Limb (tissue), 2 donors: ENCODE measurements at regions not wholly inside any gene's neighbourhood (a gene's known extent, or its start where the extent isn't known, plus 50 kb on each side); places are given as distances from the start of the nearest gene placed in this dataset.

Experiments used
- DNase-seq, 2 donors: peaks; one replicate each; pipeline ENCODE4 v3.0.0-alpha.2; 2016; ENCODE audit errors: extremely low spot score in 2 of 2

DNA sequence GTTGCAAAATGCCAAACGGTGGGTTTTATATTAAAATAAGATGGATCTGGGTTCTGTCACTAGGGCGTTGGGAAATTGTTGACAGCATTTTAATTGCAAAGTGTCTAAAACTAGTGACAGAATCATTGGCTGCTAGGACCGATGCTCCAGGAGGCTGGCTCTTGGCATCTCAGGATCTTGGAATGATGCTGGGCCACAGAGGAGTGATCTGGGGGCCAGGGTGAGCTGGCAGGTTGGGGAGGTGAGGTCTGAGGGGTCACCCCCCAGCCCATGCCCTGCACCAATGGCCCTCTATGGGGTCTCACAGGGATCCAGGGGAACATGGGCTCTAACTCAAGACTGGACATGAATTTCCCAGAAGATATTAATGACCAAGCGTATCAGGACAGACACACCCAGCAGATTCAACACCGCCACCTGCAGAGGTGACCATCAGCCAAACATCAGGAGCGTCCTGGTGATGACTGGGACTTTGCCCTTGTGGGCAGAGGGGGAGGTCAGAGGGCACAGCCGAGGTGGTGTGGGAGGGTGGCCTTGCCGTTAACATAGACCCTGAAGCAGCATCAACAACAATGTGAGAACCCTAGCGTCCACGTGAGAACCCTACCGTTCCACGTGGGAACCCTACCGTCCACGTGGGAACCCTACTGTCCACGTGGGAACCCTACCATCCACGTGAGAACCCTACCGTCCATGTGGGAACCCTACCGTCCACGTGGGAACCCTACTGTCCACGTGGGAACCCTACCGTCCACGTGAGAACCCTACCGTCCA is 89.0 kb upstream of the PPP2R2D start:
- DNase-seq: no peak

DNA sequence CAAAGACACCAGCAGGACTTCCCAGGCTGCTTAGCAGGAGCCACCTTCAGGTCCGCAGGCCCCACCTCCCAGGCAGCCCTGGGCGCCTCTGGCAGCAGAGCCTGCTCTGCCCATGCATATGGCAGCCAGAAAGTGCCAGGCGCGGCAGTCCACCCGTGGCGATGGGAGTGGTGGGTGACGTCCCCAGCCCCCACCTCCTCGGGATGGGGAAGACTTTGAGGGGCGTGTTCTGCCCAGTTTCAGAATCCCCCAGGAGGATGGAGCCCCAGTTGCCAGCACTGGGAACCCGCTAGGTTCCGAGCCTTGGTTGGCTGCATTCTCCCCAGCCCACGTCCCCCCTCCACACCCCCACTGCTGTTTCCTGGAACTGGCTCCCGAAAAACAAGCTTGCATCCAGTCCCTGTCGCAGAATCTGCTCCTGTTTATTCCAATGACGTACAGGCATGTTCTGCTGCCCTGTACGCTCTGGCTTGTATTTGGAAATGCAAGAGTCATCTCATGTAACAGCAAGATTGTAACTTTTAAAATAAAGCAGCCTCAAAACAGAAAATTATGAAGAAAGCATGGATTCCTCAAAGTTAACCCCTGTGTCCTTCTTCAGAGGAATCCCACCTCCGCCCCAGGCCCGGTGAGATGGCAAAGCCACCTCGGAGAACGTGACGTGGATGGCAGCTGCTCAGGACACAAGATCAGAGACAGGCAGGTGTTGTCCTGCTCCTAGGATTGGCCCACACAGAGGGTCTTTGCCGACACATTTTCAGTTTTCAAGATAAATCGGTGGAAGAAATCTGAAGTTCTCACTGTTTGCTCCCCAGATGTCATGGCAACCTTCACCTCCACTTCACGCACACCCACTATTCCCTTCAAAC is 87.8 kb upstream of the PPP2R2D start:
- no peak for DNase-seq

DNA sequence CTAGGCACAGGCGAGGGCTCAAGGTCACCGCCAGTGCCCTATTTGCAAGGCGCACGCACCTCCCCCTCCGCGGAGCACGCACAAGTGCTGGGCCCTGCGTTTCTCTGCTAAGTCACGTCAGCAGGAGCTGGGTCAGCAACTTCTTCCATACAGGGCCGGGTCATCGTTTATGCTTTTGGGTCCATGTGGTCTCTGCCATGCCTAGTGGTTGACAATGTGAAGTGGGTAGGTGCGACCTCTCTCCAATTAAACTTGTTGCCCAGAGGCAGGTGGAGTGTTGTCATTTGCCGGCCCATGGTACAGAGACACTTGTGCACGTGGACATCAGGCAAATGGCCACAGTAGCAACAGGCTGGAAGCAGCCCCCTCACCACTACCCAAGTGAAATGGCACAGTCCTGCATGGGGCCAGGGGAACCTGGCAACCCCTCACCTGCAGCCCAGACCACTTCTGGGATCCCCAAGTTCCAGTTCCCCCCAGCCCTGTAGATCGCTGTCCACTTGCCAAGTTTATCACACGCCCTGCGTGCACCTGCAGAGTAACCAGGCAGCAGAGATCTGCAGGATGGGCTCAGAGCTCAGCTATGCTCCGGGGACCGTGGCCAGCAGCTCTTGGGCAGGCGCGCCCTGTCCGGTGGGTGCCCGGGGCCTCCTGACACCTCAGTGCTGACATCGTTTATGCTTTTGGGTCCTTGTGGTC is 86.1 kb upstream of the PPP2R2D start:
- DNase-seq: no peak

DNA sequence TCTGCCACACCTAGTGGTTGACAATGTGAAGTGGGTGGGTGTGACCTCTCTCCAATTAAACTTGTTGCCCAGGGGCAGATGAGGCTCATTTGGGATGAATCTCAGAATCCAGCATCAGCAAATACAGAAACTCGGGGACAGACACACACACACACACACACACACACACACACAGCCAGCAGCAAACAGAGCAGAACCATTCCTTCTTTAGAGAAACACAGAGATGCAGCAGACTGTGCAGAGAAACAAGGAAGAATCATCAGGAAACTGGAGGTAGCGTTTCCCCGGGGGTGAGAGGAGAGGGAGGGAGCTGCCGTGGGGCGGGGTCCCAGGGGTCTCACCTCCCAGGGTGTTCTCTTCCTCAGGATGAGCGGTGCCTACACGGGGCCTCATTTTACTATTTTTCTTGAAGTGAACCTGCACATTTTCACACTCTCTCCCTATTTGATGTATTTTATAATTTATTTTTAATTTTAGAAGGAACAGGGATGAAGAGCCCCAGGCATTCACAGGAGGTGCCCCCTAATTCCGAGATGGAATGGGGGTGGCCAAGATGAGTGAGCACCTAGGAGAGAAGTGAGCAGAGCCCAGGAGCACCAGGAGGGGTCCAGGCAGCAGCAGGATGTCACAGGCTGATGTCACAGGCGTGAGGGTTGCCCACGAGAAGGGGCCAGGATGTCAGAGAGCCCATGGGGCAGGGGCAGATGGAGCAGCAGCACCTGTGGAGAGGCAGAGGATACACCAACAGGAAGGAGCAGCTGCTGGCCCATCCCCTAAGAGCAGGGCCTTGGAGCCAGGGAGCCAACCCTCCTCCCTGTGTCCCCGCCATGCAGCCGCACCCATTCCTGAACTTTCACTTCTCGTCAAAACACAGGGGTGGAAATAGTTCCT is 85.3 kb upstream of the PPP2R2D start:
- DNase-seq: no peak

DNA sequence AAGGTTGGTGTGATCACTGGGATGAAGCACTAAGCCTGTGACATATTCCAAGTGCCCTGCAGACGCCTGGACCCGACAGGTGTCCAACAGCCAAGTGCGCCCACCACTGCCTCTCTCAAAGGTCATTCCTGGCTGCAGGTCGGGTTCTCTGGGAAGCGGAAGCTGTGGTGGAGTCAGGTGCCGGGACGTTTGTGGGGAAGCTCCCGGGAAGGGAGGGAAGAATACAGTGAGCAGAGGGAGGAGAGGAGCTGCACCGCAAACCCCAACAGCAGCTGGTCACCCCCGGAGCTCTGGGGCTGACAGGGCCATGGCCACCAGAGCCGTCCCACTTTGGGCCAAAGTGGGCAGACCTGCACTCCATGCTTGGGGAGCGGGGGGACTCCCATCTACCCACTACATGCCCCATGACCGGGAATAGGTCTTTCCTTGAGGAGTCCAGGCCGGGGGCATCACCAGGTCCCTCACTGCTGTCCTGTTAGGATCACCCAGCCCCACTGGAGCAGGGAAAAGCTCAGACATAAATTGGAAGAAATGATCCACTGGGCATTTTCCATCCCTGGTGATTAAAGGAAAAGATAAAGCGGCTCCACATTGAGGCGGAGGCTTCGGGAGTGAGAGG is 84.5 kb upstream of the PPP2R2D start:
- no peak for DNase-seq

DNA sequence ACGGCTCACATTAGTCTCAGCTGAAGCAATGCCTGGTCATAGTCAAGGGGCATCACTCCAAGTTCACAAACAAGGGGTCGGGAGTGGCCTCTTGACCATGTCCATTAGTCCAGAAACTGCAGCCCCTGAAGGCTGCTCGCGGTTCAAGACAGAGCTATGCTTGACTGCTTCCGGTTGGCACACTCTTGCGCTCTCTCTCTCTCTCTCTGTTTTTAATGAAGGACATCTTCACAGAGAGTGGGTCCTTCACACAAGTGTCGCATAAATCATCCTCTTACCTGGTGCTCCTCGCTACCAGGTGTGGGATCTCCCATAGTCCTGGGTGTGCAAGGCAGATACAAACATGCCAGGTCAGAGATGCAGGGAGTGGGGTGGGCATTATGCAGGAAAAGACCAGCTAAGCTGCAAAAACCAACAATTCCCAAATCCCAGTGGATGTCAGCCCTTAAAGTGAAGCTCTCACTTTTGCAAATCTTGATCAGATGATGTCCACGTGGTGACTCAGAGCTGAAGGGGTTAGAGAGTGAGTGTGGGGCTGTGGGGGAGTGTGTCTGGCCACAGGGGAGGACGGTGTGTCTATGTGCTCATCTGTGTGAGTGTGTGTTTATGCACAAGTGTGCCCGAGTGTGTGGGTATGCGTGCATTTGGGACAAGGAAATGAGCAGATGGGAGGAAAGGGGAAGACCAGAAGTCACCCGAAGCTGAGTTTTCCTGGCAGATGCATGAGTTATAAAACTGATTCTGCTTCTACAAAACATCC is 83.7 kb upstream of the PPP2R2D start:
- DNase-seq: no peak

DNA sequence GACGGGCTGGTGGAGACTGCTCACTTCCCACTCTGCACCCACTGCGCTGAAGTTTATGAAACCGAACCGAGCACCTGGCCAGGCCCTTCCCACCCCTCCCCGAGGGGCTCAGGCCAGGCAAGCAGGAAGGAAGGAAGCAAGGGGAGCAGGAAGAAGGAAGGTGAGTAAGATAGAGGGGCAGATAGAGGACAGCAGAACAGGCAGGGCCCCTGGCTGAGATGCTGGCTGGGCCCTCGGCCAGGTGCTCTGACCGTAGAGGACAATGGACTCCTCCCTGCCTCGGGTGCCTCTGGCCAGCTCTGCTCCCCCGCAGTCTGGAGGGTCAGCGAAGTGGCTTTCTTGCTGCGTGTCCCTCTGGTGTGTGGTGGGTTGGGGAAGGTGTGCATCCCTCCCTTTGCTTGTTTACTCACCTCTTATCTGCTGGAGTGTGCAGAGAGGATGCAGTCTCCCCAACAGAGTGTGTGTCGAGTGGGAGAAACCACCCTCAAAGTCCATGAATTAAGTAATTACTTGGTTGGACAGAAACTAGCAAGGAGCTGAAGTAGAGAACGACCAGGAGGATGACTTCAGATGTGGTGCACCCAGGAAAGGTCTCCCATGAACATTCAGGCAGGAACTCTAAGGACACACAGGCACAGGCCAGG is 82.8 kb upstream of the PPP2R2D start:
- DNase-seq: no peak

DNA sequence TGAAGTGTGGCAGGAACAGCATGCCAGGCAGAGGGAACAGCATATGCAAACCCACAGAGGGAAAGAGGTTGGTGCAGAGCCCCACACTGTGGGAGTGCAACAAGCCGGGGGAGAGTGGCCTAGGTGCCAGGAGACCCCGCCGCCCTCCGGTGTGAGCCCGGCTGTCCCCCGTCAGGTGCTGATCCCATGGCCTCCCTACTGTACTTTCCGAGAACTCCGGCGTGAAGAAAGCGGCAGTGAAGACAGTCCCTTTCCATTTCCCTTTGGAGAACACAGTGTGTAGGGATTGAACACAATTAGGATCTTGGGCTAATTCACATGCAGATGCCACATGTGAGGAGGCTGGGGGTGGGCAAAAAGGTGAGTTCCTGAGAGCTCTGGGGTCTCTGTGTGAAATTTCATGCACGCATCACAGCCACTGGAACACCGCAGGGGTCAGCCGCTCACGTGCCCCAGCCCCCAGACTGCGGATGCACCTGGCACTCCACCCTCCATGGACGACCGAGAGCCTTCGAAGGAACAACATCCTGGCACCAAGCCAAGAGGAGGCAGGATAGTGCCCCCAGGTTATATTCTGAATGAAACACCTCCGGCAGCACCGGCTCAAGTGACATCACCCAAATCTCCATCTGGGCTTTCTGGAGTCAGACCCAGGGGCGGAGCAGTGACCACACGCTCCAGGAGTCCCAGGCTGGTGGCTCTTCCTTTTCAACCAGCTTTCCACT is 82.1 kb upstream of the PPP2R2D start:
- peak in 1 of 2 donors; percentile 18 for DNase-seq

DNA sequence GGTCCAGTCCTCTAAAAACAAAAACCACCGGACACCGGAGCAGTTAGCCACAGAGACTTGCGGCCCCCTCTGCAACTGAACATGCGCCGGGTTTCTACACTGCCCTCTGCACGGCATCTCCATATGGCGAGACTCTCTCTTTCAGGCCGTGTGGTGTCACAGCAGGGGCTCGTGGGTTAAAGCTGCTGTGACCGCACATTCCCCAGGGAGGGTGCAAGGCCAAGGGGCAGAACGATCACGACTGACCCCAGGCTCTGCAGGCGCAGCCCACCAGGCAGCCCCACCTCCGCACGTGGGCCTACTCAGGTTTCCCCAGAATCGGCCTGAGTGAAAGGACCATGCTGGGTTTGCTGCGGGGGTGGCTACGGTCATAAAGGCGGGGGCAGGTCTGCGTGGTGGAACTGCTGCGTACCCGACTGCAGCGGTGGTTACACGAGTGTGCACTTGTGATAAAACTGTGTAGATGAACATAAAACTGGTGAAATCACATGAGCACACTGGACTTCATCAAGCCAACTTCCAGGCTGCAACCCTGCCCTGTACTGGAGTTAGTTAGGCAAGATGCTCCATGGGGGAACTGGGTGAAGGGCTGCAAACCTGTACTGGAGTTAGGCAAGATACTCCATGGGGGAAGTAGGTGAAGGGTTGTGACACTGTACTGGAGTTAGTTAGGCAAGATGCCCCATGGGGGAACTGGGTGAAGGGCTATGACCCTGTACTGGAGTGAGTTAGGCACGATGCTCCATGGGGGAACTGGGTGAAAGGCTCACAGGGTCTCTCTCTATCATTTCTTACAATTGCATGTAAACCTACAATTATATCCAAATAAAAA is 81.4 kb upstream of the PPP2R2D start:
- DNase-seq: peak in 1 of 2 donors; percentile 18

DNA sequence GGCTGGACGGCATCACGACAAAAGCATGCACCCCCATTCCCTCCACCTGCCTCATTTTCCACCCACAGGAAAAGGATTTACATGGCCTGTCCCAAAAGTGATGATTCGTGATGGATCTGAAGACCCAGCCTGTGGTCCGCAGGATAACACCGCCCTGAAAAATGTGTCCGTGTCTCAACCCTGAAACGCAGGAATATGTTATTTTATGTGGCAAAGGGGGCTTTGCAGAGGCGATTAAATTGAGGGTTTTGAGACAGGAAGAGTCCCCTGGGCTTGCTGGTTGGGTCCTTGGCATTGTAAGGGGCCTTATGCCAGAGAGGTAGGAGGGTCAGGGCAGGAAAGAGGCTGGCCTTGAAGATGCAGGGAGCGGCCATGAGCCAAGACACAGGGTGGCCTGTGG is 80.2 kb upstream of the PPP2R2D start:
- DNase-seq: no peak

DNA sequence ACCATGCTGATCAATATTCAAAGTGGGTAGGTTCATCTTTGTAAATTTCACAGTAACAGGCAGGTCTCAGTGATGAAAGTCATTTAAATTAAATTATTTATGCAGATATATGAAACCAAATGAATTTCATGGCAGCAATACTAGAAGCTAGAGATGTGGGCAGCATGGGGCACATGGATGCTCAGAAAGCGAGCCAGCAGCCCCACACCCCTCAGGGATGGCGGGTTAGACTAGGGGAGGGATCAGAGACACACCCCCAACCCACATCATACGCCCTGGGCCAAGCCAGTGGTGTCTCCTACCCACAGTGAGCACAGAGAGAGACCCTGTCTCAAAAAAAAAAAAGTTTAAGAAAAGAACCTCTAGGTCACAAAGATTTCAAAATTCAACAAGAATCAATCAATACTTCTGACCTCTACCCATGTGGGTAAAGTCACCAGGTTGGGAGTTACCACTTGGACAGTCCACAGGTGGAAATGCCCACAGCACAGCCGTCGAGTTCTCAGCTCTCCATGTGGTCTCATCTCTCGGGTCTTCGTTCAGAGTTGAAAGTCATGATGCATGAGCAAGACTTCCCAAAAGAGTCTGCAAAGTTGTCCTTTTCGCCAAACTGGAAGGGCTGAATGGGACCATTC is 79.3 kb upstream of the PPP2R2D start:
- DNase-seq: no peak

DNA sequence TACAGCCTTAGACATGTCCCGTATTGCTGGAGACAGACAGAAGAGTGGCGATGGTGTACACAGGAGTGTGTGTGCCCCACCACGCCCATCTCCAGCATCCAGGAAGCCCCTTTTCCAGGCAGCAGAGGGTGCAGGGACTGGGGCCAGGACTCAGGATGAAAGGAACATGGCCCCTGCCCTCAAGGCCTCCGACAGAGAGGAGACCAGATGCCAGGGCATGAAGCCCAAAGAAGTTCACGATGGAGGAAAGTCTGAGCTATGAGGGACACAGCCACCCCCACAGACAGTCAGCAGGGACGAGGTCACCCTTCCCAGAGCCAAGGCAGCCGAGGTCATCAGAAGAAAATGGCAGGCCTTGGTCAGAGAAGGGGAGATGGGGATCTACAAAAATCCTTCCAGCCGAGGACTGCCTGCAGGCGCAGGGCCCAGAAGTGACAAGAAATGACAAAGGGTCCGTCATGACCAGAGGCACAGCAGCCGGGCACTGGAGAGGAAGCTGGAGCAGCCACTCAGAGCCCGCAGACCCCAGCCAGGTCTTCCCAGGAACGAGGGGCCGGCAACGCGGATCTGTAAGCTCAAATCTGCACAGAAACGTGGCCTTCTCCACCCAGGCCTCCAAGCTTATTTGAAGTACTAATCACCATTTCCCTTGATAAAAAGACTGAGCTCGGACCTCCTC is 78.7 kb upstream of the PPP2R2D start:
- peak in 1 of 2 donors; percentile 19 for DNase-seq

DNA sequence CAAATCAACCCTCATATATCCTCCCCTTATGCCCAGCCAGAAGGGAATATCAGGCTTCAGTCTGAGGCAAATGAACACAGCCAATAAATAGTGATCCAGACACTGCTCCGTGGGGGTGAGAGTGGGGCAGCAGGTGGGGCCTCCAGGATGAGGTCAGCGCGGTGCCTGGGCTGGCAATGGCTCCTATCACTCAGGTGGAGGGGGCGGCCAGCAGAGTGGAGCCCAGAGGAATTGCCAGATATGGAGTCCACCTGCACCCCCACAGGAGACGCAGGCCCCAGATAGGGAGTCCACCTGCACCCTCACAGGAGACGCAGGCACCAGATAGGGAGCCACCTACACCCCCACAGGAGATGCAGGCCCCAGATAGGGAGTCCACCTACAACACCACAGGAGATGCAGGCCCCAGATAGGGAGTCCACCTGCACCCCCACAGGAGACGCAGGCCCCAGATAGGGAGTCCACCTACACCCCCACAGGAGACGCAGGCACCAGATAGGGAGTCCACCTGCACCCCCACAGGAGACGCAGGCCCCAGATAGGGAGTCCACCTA is 78.0 kb upstream of the PPP2R2D start:
- peak in 1 of 2 donors; percentile 14 for DNase-seq

DNA sequence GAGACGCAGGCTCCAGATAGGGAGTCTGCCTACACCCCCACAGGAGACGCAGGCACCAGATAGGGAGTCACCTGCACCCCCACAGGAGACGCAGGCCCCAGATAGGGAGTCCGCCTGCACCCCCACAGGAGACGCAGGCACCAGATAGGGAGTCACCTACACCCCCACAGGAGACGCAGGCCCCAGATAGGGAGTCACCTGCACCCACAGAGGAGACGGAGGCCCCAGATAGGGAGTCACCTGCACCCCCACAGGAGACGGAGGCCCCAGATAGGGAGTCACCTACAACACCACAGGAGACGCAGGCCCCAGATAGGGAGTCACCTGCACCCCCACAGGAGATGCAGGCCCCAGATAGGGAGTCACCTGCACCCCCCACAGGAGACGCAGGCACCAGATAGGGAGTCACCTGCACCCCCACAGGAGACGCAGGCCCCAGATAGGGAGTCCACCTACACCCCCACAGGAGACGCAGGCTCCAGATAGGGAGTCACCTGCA is 77.2 kb upstream of the PPP2R2D start:
- peak in 1 of 2 donors; percentile 21 for DNase-seq

DNA sequence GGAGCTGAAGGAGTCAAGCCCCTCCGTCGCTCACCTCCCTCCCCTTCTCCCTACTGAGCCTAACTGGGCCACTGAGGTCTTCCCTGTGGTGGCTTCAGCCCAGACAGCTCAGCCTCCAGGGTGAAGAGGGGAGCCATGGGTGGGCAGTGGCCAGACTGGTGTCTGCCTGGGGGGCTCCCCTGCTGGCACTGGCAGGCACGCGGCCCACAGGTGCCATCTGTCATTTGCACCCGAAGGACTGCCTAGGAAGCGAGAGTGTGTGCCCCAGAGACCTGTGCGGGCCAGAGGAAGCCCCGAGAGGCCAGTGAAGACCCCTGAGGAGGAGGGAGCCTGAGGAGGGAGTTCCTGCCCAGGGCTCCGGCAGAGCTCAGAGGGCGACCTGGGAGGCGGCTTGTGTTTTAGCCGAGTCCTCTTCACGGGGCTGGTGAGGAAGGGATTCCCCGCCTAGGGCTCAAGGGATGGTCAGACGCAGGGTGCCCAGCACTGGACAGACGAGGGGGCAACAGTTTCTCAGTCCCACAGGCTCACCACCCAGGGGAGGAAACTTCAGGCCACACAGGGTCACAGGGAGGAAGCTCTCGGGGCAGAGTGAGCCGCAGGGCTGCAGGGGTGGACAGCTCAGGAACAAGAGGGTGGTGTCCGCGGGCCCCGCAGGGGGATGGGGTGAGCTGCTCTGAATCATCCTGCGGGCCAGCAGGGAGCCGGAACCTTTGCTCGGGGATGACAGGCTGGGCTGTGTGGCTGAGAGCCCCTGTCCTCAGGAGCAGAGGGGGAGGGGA is 76.2 kb upstream of the PPP2R2D start:
- DNase-seq: peak in 1 of 2 donors; percentile 9
